Forelimb muscle (tissue), 1 donor: ENCODE measurements at regions not wholly inside any gene's neighbourhood (a gene's known extent, or its start where the extent isn't known, plus 50 kb on each side); places are given as distances from the start of the nearest gene placed in this dataset.

Source experiments
- DNase-seq: peaks from one replicate; pipeline ENCODE4 v3.0.0-alpha.2; 2013; ENCODE audit warnings: low read depth

- no peak for DNase-seq
These were observed 61.1 kb upstream of the CD44 start for GRCh38 chr11:35077709-35078469.

DNA sequence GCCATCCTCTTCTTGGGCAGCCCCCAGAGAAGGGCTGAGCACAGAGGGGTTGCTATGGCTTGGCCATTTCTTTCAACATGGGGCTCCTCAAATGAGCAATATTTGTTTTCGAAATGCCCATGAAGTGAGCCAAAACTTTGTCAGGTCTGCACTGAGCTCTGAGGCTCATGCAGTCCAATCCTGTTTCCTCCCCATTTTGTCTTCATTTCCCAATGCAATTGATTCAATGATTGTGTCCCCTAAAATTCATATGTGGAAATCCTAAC lies 60.6 kb upstream of the CD44 start:
- DNase-seq = no peak

GRCh38 chr11:35079611-35080010 lies 59.4 kb upstream of the CD44 start:
- no peak for DNase-seq

GRCh38 chr11:35082321-35083180 lies 56.4 kb upstream of the CD44 start:
- DNase-seq = no peak

GRCh38 chr11:35083181-35083430 lies 55.9 kb upstream of the CD44 start:
- DNase-seq = no peak

GRCh38 chr11:35083431-35084238 lies 55.3 kb upstream of the CD44 start:
- peak; percentile 97 for DNase-seq

GRCh38 chr11:35084817-35085440 lies 54.0 kb upstream of the CD44 start:
- DNase-seq = no peak

DNA sequence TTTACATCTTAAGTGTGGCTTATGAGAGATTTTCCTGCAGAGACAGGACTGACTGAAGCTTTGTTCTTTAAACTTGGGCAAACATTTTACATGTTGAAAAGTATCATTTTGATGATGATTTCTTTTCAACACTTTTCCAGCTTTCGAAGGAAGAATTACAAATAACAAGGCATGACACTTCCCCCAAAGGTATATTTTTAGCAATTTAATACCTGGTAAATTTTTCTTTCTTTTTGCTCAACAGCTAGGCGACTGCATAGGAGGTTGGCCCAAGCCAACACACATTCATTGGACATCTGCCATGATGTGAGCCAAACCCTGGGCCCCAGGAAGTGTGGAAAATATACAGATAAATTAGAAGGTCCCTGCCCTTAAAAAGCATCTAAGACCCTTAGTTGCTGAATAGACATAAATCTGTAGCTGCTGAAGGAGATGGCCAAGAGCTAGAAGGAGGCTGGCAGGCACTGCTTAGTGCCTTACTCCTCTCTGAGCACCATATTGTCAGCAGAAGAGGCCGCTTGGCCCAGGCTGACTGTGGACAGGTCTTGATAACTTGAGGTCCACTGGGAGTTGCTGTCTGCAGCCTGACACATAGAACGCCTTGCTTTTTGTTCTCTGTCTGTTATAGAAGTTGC lies 53.3 kb upstream of the CD44 start:
- no peak for DNase-seq

- DNase-seq = no peak
These were observed 51.3 kb upstream of the CD44 start for GRCh38 chr11:35087648-35088047.

- no peak for DNase-seq
These were observed 50.7 kb upstream of the CD44 start for GRCh38 chr11:35088226-35088625.

DNA sequence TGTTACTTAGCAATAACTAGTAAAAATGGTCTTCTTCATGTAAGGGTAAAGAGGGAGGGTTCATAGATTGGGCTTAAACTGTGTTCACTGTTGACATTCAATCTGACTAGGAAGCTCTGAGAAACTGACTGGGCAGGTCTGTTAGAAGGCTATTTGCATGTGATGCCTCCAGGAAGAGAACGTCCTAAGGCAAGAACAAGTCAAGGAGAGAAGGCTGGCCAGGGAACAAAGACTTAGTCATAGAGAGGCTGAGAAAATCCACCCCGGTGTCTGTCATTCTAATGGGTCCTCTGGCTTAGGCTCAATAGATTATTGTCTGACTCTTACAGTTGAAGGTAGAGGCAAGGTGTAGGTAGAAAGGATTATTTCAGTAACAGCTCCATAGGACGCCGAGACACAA lies 50.3 kb upstream of the CD44 start:
- DNase-seq = no peak
